GM23248 (cell line): ENCODE measurements at regions not wholly inside any gene's neighbourhood (a gene's known extent, or its start where the extent isn't known, plus 50 kb on each side); places are given as distances from the start of the nearest gene placed in this dataset.

Source experiments
- EZH2 ChIP-seq: fragments of 200-600 bp; sonication (generic); IDR thresholded peaks from 2 replicates; pipeline ENCODE4 v1.6.1; 2018; ENCODE audit warnings: antibody characterized with exemption, mild to moderate bottlenecking; ENCODE audit not compliant: insufficient read depth, poor library complexity, severe bottlenecking
- EZH2phosphoT487 ChIP-seq: fragments of 200-600 bp; sonication (generic); IDR thresholded peaks from 2 replicates; pipeline ENCODE4 v1.6.1; 2018; ENCODE audit warnings: antibody characterized with exemption, moderate library complexity, mild to moderate bottlenecking, low read depth; ENCODE audit not compliant: insufficient read depth

GRCh38 chr10:90274721-90275468 is 573.5 kb downstream of the KIF20B start:
- TF ChIP-seq EZH2 = no peak
- no peak for TF ChIP-seq EZH2phosphoT487
